HAP-1 (cell line): ENCODE measurements at regions not wholly inside any gene's neighbourhood (a gene's known extent, or its start where the extent isn't known, plus 50 kb on each side); places are given as distances from the start of the nearest gene placed in this dataset.

Experiments
- DNase-seq, 2 experiments: peaks; one replicate each; pipeline ENCODE4 v3.0.0-alpha.2; 2016 to 2020; ENCODE audit warnings: low spot score in 2 of 2
- H3K27me3 ChIP-seq: fragments of 250-450 bp; sonication (Bioruptor Pico); 2 replicates; pipeline ENCODE4 v1.5.1; 2020; ENCODE audit warnings: low read depth, mild to moderate bottlenecking, moderate library complexity
- H3K36me3 ChIP-seq: fragments of 250-450 bp; sonication (Bioruptor Pico); replicated peaks from 2 replicates; pipeline ENCODE4 v1.5.1; 2020; ENCODE audit warnings: mild to moderate bottlenecking
- H3K4me1 ChIP-seq: fragments of 250-450 bp; sonication (Bioruptor Pico); 2 replicates; pipeline ENCODE4 v1.5.1; 2020; ENCODE audit warnings: mild to moderate bottlenecking
- H3K4me3 ChIP-seq: fragments of 250-450 bp; sonication (Bioruptor Pico); 2 replicates; pipeline ENCODE4 v1.5.1; 2020; ENCODE audit warnings: mild to moderate bottlenecking, moderate library complexity
- H3K9me3 ChIP-seq: fragments of 250-450 bp; sonication (Bioruptor Pico); 2 replicates; pipeline ENCODE4 v1.5.1; 2020; ENCODE audit warnings: mild to moderate bottlenecking, moderate library complexity
- in situ Hi-C: fragments of 300-500 bp; cut with MboI; formaldehyde crosslinking; loops from 3 replicates; pipeline ENCODE4 v1.14.3; 2020; ENCODE audit warnings: low sequenced_read_pairs, inconsistent platforms, mixed read lengths

- DNase-seq: no peak
- Histone ChIP-seq H3K36me3 (no peaks in the 10 kb centered on the region), H3K4me1 (0 out of 2 replicates have a peak, but pooled peaks cover 5% of the 10 kb centered on the region), H3K27me3 (no peaks in the 10 kb centered on the region), H3K4me3 (no peak overlapping the region), H3K9me3 (no peaks in the 10 kb centered on the region)
- in situ Hi-C loops: no loop called here
These were observed 192.4 kb downstream of the OGFRL1 start for GRCh38 chr6:71481011-71481410.

DNA sequence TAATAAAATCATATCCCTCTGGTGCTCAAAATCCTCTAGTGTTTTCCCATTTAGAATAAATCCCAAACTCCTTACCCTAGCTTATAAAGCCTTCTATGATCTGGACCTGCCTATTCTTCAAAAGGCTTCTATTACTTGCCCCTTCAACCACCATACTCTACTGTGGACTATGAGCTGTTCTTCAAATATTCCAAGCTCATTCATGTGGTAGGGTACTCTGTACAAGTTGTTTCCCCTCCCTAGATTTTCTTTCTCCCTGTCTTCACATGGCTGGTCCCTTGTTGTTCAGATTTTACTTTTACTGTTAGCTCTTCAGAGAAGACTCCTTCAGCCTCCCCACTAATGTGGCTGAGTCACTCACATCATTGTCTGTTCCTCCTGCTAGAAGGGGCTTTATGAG is 193.2 kb downstream of the OGFRL1 start:
- no peaks in the 10 kb centered on the region for H3K27me3 ChIP-seq

DNA sequence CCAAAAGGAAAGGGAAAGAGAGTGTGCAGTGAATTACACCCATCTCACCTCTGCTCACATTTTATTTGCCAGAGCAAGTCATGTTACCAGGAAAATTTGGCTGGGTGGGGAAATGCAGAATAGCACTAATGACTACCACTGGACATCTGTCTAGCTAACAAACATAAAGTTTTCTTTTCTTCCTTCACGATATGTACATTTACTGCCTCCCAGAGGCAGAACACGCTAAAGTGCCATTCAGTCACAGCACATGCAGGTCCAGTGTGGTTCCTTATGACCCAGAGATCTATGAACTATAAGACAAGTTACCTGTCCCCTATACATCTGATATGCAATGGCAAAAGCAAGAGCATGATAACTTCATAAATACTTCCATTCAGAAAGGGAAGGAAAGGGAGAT is 194.1 kb downstream of the OGFRL1 start:
- no peaks in the 10 kb centered on the region for H3K9me3 ChIP-seq
- H3K4me1 ChIP-seq: 0 out of 2 replicates have a peak, but pooled peaks cover 5% of the 10 kb centered on the region
- no peaks in the 10 kb centered on the region for H3K36me3 ChIP-seq
- H3K4me3 ChIP-seq: no peak overlapping the region
- no peak for DNase-seq
- in situ Hi-C loops: no loop called here
- no peaks in the 10 kb centered on the region for H3K27me3 ChIP-seq

More for the DNA sequence above, 193.2 kb downstream of the OGFRL1 start:
- H3K4me1 ChIP-seq: 0 out of 2 replicates have a peak, but pooled peaks cover 5% of the 10 kb centered on the region
- H3K4me3 ChIP-seq: no peak overlapping the region
- H3K36me3 ChIP-seq: no peaks in the 10 kb centered on the region
- in situ Hi-C loops: no loop called here
- DNase-seq: no peak
- no peaks in the 10 kb centered on the region for H3K9me3 ChIP-seq

DNA sequence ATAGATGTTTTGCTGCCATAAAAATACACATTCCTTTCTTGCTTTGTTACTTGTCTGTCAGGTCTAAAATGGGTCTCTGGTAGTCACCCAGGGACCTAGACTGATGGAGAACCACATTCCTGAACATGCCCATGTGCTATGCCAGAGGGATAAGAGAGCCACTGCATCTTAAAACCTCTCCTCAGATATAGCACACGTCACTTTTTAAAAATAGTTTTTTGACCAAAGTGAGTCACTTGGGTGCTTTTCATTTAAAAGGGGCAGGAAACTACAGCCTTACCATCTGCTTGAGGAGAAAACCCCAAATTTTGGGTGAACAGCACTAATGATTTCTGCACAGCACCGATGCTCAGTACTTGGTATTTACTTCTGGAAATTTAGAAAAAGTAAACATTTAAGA is 197.8 kb downstream of the OGFRL1 start:
- in situ Hi-C loops: no loop called here
- no peak for DNase-seq
- H3K9me3 ChIP-seq: no peaks in the 10 kb centered on the region
- H3K36me3 ChIP-seq: no peaks in the 10 kb centered on the region
- H3K27me3 ChIP-seq: no peaks in the 10 kb centered on the region
- H3K4me1 ChIP-seq: no peaks in the 10 kb centered on the region
- H3K4me3 ChIP-seq: no peak overlapping the region

DNA sequence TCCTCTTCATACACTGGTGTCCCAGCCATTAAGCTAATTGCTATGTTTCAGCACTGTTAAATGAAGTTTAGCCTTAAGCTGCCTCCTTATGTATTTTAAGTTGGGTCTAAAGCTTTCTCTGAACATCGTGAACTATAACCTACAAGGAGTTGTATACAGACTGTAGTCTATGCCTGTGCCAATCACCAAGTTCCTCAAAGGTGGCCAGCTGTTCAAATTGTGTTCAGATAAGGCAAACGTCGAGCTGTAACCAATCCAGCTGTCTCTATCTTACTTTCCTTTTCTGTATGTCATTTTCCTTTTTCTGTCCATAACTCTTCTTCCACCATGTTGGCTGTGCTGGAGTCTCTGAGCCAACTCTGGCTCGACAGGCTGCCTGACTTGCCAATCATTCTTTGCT is 199.6 kb downstream of the OGFRL1 start:
- no peaks in the 10 kb centered on the region for H3K36me3 ChIP-seq
- DNase-seq: no peak
- H3K27me3 ChIP-seq: no peaks in the 10 kb centered on the region
- H3K4me1 ChIP-seq: no peaks in the 10 kb centered on the region
- H3K4me3 ChIP-seq: no peak overlapping the region
- in situ Hi-C loops: no loop called here
- no peaks in the 10 kb centered on the region for H3K9me3 ChIP-seq

- H3K27me3 ChIP-seq: no peaks in the 10 kb centered on the region; the same call in 1 of the 2 replicates
- no peaks in the 10 kb centered on the region for H3K4me1 ChIP-seq
- no peaks in the 10 kb centered on the region for H3K36me3 ChIP-seq
- no peaks in the 10 kb centered on the region for H3K9me3 ChIP-seq
- H3K4me3 ChIP-seq: no peak overlapping the region
- in situ Hi-C loops: no loop called here
- DNase-seq: no peak
These were observed 201.1 kb downstream of the OGFRL1 start for GRCh38 chr6:71489736-71490135.

- H3K9me3 ChIP-seq: no peaks in the 10 kb centered on the region
- H3K4me1 ChIP-seq: no peaks in the 10 kb centered on the region
- no peaks in the 10 kb centered on the region for H3K36me3 ChIP-seq
- H3K27me3 ChIP-seq: no peaks in the 10 kb centered on the region; the same call in 1 of the 2 replicates
- DNase-seq: no peak
- no peak overlapping the region for H3K4me3 ChIP-seq
- in situ Hi-C loops: no loop called here
These were observed 202.3 kb downstream of the OGFRL1 start for GRCh38 chr6:71490876-71491275.

DNA sequence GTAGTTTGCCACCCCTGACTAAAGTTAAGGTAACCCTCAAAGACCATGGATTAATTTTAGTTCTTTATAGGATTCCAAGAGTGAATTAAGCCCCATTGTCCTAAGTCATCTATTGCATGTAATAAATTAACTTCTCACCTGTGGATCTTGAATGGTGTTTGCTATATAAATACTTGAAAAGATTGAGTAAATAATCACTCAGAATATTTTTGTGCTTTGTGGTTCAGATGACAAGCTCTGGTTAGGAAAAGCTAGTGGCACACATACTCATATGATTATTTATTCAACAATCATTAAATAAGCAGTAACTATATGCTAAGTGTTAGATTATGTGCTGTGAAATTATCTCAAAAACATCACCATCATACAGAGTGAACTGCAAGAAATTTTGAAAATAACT is 203.2 kb downstream of the OGFRL1 start:
- in situ Hi-C loops: no loop called here
- DNase-seq: no peak
- no peaks in the 10 kb centered on the region for H3K9me3 ChIP-seq
- H3K4me1 ChIP-seq: no peaks in the 10 kb centered on the region
- H3K27me3 ChIP-seq: no peaks in the 10 kb centered on the region; the same call in 1 of the 2 replicates
- no peak overlapping the region for H3K4me3 ChIP-seq
- no peaks in the 10 kb centered on the region for H3K36me3 ChIP-seq

DNA sequence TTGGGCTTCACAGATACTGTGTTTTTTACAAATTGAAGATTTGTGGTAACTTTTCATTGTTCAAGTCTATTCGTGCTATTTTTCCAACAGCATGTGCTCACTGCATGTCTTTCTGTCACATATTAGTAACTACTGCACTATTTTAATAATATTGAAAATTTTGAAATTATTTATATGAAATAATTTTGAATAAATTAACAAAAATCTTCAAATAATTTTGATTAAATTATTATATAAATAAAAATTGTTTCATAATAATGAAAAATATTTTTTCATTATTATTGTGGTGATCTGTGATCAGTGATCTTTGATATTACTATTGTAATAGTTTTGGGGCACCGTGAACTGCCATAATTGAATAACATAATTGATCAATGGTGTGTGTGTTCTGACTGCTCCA is 204.1 kb downstream of the OGFRL1 start:
- in situ Hi-C loops: no loop called here
- Histone ChIP-seq H3K36me3 (no peaks in the 10 kb centered on the region), H3K27me3 (no peaks in the 10 kb centered on the region; the same call in 1 of the 2 replicates), H3K4me3 (no peak overlapping the region), H3K9me3 (no peaks in the 10 kb centered on the region), H3K4me1 (no peaks in the 10 kb centered on the region)
- no peak for DNase-seq

DNA sequence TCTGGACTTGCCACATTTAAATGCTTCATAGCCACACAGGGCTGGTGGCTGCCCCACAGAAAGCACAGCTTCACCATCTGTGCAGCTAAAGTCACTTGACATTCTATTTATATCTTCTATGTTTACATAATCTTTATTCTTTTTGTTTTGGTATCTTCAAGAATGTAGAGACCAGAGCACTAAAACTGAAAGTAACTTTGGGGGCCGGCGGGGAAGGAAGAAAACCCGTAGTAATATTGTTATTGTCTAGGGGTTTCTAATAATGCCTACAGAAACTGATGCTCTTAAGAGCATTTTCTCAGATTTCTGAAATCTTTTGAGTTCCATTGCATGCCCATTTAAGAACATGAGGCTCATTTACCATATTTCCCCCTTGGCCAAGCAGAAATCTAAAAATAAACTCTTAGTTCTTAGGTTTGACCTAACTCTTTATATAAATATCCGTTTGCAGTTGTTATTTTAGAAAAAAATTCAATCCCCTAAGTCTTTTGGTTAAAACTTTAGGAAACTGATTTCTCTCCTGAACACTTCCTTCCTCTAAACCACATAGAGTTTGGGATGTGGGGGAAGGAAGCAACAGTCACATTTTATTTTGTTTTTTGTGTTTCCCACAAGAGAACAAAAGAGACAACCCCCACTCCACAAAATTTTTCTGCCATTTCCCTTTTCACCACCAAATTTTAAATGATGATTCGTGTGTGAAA is 207.6 kb downstream of the OGFRL1 start:
- in situ Hi-C loops: no loop called here
- no peaks in the 10 kb centered on the region for H3K36me3 ChIP-seq
- no peaks in the 10 kb centered on the region for H3K4me1 ChIP-seq
- no peak overlapping the region for H3K4me3 ChIP-seq
- H3K9me3 ChIP-seq: no peaks in the 10 kb centered on the region
- H3K27me3 ChIP-seq: no peaks in the 10 kb centered on the region; the same call in 1 of the 2 replicates
- no peak for DNase-seq

- H3K4me1 ChIP-seq: no peaks in the 10 kb centered on the region
- no peak for DNase-seq
- no peaks in the 10 kb centered on the region for H3K9me3 ChIP-seq
- no peaks in the 10 kb centered on the region; the same call in 1 of the 2 replicates for H3K27me3 ChIP-seq
- no peaks in the 10 kb centered on the region for H3K36me3 ChIP-seq
- in situ Hi-C loops: no loop called here
- H3K4me3 ChIP-seq: no peak overlapping the region
These were observed 208.1 kb downstream of the OGFRL1 start for GRCh38 chr6:71496722-71497033.

DNA sequence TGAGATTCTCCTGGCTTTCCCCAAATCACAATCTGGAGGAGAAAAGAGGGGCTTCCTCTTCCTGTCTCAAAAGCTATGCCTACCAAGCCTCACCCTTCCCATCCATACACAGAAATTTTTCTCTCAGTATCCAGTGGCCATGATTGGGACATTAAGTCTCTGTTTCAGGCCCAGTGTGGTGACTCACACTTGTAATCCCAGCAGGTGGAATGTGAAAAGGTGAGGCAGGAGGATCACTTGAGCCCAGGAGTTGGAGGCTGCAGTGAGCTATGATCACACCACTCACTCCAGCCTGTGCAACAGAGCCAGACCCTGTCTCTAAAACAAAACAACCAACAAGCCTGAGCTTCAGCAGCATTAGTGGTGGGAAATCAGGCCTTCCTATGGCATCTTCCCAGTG is 210.0 kb downstream of the OGFRL1 start:
- in situ Hi-C loops: no loop called here
- H3K4me1 ChIP-seq: no peaks in the 10 kb centered on the region
- DNase-seq: no peak
- H3K4me3 ChIP-seq: no peak overlapping the region
- no peaks in the 10 kb centered on the region for H3K36me3 ChIP-seq
- no peaks in the 10 kb centered on the region for H3K9me3 ChIP-seq
- peaks cover 2% of the 10 kb centered on the region; the same call in 1 of the 2 replicates for H3K27me3 ChIP-seq

GRCh38 chr6:71499667-71500066 is 211.1 kb downstream of the OGFRL1 start:
- Histone ChIP-seq H3K4me1 (no peaks in the 10 kb centered on the region), H3K36me3 (no peaks in the 10 kb centered on the region), H3K9me3 (no peaks in the 10 kb centered on the region), H3K4me3 (no peak overlapping the region), H3K27me3 (0 out of 2 replicates have a peak, but pooled peaks cover 3% of the 10 kb centered on the region)
- DNase-seq: no peak
- in situ Hi-C loops: no loop called here

GRCh38 chr6:71502168-71502567 is 213.6 kb downstream of the OGFRL1 start:
- no peaks in the 10 kb centered on the region for H3K4me1 ChIP-seq
- no peaks in the 10 kb centered on the region for H3K9me3 ChIP-seq
- no peak for DNase-seq
- in situ Hi-C loops: no loop called here
- H3K4me3 ChIP-seq: no peak overlapping the region
- H3K27me3 ChIP-seq: peaks cover 8% of the 10 kb centered on the region; the same call in 1 of the 2 replicates
- no peaks in the 10 kb centered on the region for H3K36me3 ChIP-seq

GRCh38 chr6:71502956-71503355 is 214.3 kb downstream of the OGFRL1 start:
- in situ Hi-C loops: no loop called here
- H3K36me3 ChIP-seq: no peaks in the 10 kb centered on the region
- H3K27me3 ChIP-seq: peaks cover 8% of the 10 kb centered on the region; the same call in 1 of the 2 replicates
- no peak overlapping the region for H3K4me3 ChIP-seq
- no peak for DNase-seq
- no peaks in the 10 kb centered on the region for H3K4me1 ChIP-seq
- no peaks in the 10 kb centered on the region for H3K9me3 ChIP-seq
